HEK293T (cell line): ENCODE measurements at regions not wholly inside any gene's neighbourhood (a gene's known extent, or its start where the extent isn't known, plus 50 kb on each side); places are given as distances from the start of the nearest gene placed in this dataset.

Experiments used
- ARNT ChIP-seq: fragments of 450-650 bp; IDR thresholded peaks from 2 replicates; pipeline ENCODE4 v1.6.1; 2017; ENCODE audit warnings: mild to moderate bottlenecking
- BHLHE40 ChIP-seq: fragments of 450-650 bp; IDR thresholded peaks from 2 replicates; pipeline ENCODE4 v1.6.1; 2016; ENCODE audit warnings: mild to moderate bottlenecking, moderate library complexity, borderline replicate concordance
- CTBP1 ChIP-seq: fragments of 450-650 bp; IDR thresholded peaks from 2 replicates; pipeline ENCODE4 v1.6.1; 2016; ENCODE audit warnings: borderline replicate concordance
- ELF4 ChIP-seq: fragments of 450-650 bp; IDR thresholded peaks from 2 replicates; pipeline ENCODE4 v1.6.1; 2017; ENCODE audit warnings: antibody characterized with exemption
- FOXA1 ChIP-seq: fragments of 450-650 bp; IDR thresholded peaks from 2 replicates; pipeline ENCODE4 v1.6.1; 2016; ENCODE audit warnings: mild to moderate bottlenecking
- FOXK2 ChIP-seq: fragments of 450-650 bp; IDR thresholded peaks from 2 replicates; pipeline ENCODE4 v1.6.1; 2016; ENCODE audit warnings: mild to moderate bottlenecking
- FOXM1 ChIP-seq: fragments of 450-650 bp; IDR thresholded peaks from 2 replicates; pipeline ENCODE4 v1.6.1; 2017; ENCODE audit warnings: mild to moderate bottlenecking, borderline replicate concordance
- L3MBTL2 ChIP-seq: fragments of 450-650 bp; conservative IDR thresholded peaks from 2 replicates; pipeline ENCODE4 v1.6.1; 2016; ENCODE audit warnings: mild to moderate bottlenecking
- LEF1 ChIP-seq: fragments of 450-650 bp; IDR thresholded peaks from 2 replicates; pipeline ENCODE4 v1.6.1; 2017; ENCODE audit warnings: mild to moderate bottlenecking, borderline replicate concordance
- NFRKB ChIP-seq: fragments of 450-650 bp; IDR thresholded peaks from 2 replicates; pipeline ENCODE4 v1.6.1; 2016; ENCODE audit warnings: mild to moderate bottlenecking, moderate library complexity
- SP1 ChIP-seq: fragments of 450-650 bp; IDR thresholded peaks from 2 replicates; pipeline ENCODE4 v1.6.1; 2017
- SUZ12 ChIP-seq: fragments of 450-650 bp; IDR thresholded peaks from 2 replicates; pipeline ENCODE4 v1.6.1; 2016; ENCODE audit warnings: mild to moderate bottlenecking
- TARDBP ChIP-seq: fragments of 450-650 bp; IDR thresholded peaks from 2 replicates; pipeline ENCODE4 v1.6.1; 2016
- ZNF384 ChIP-seq: fragments of 450-650 bp; IDR thresholded peaks from 2 replicates; pipeline ENCODE4 v1.6.1; 2016

- TF ChIP-seq FOXA1 (no peak), FOXK2 (no peak), SUZ12 (no peak), TARDBP (no peak), LEF1 (no peak), ZNF384 (no peak), L3MBTL2 (no peak), ELF4 (no peak), BHLHE40 (no peak), FOXM1 (no peak), SP1 (no peak), NFRKB (no peak), ARNT (no peak), CTBP1 (no peak)
Measured at GRCh38 chr7:153385502-153385901, 626.0 kb downstream of the ACTR3B start.
